ENCODE measurements at regions not wholly inside any gene's neighbourhood (a gene's known extent, or its start where the extent isn't known, plus 50 kb on each side); places are given as distances from the start of the nearest gene placed in this dataset.

- Mint-ChIP-seq H3K27me3 (peaks cover 5% of the 10 kb centered on the region), H3K4me1 (peaks cover 10% of the 10 kb centered on the region), H3K27ac (no peak overlapping the region), H3K9me3 (ENCODE audit: insufficient read depth) (no peaks in the 10 kb centered on the region), H3K4me3 (no peak overlapping the region)
- Histone ChIP-seq H3K9me3 (ENCODE audit: control extremely low read depth in 1 of 3, control insufficient read depth in 2 of 3, insufficient read depth in 1 of 3, low read length in 2 of 3) (peaks cover 0 to 7% (median 0%) of the 10 kb centered on the region in 3 donors), H4K20me1 (ENCODE audit: control insufficient read depth, insufficient read depth, low read length, poor library complexity, severe bottlenecking) (no peaks in the 10 kb centered on the region), H3K9ac (ENCODE audit: low read length) (no peak overlapping the region), H3K4me3 (ENCODE audit: control extremely low read depth in 1 of 5, extremely low read depth in 1 of 5, insufficient read depth in 1 of 5, low read depth in 2 of 5, low read length in 4 of 5) (no peak overlapping the region), H3K4me1 (ENCODE audit: control insufficient read depth in 2 of 2, insufficient read depth in 2 of 2, low read length in 2 of 2) (peaks cover 0 to 11% of the 10 kb centered on the region in 2 donors), H3K27me3 (replicated peaks in 1 of 4; ENCODE audit: control extremely low read depth in 1 of 4, control insufficient read depth in 3 of 4, insufficient read depth in 4 of 4, low read length in 3 of 4) (no peaks in the 10 kb centered on the region), H3K27ac (ENCODE audit: low read length in 2 of 2) (no peak overlapping the region), H2AFZ (ENCODE audit: insufficient read depth, low read depth, low read length, poor library complexity, severe bottlenecking) (peak overlapping the region; percentile 55), H3K36me3 (replicated peaks in 1 of 2; ENCODE audit: control extremely low read depth in 1 of 2, control insufficient read depth in 1 of 2, extremely low read depth in 1 of 2, insufficient read depth in 2 of 2, low read length in 1 of 2) (no peaks in the 10 kb centered on the region), H3K79me2 (ENCODE audit: control insufficient read depth, insufficient read depth, low read length) (no peaks in the 10 kb centered on the region), H3K4me2 (replicated peaks; ENCODE audit: low read depth, low read length, poor library complexity, severe bottlenecking) (no peak overlapping the region)
- TF ChIP-seq CTCF (IDR thresholded peaks at IDR 0.05) (peak; percentile 85), EZH2 (IDR thresholded peaks at IDR 0.05; ENCODE audit: borderline replicate concordance, insufficient read depth, low read depth, low read length, poor library complexity, severe bottlenecking) (no peak)
- intact Hi-C loops (cut with micrococcal nuclease) = loop anchor here (10.0 kb wide), 2 partner anchors 269 to 719 kb away; no protein-coding TSS in a partner anchor
- ChIA-PET CTCF (interaction anchor here (0.7 to 1.6 kb wide), 5 partner anchors 9 to 1192 kb away, joined by 3 to 7 read pairs (median 4); no protein-coding TSS in a partner anchor), POLR2A (no interaction called here)
- WGBS (ENCODE audit: insufficient coverage) = 17% methylated on average over 2 of the region's 6 CpGs
- ATAC-seq (ENCODE audit: low read depth) (peak; percentile 33), DNase-seq (peak; percentile 55)
Observed at GRCh38 chr2:163345795-163346573, 389.8 kb downstream of the FIGN start.

DNA sequence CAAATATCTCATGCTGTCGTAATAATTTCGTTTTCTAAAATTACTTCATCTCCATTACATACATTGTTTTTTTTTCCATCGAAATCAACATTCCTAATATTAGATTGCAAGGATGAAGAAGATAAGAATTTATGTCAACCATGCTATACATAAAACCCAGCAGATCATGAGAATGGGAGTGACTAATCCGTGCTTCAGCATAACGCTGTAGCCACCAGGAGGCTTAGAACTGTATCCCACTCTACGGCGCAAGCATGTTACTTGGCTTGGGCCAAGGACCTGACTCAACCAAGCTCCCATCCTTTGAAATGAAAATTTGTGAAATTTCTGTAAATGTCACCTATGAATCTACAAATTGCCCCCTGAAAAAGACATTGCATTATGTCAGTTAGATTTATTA, 392.5 kb downstream of the FIGN start:
- H3K4me3 ChIP-seq (ENCODE audit: control extremely low read depth in 1 of 5, extremely low read depth in 1 of 5, insufficient read depth in 1 of 5, low read depth in 2 of 5, low read length in 4 of 5) = no peak overlapping the region
- H3K27ac ChIP-seq (ENCODE audit: low read length in 2 of 2) = no peak overlapping the region
- TF ChIP-seq EZH2 (IDR thresholded peaks at IDR 0.05; ENCODE audit: borderline replicate concordance, insufficient read depth, low read depth, low read length, poor library complexity, severe bottlenecking) (no peak), CTCF (IDR thresholded peaks at IDR 0.05) (no peak)
- CTCF ChIA-PET = no interaction called here
- H3K27me3 Mint-ChIP-seq = no peaks in the 10 kb centered on the region
- no peaks in the 10 kb centered on the region for H3K27me3 ChIP-seq (replicated peaks in 1 of 4; ENCODE audit: control extremely low read depth in 1 of 4, control insufficient read depth in 3 of 4, insufficient read depth in 4 of 4, low read length in 3 of 4)
- intact Hi-C loops (cut with micrococcal nuclease) = loop anchor here (10.0 kb wide), 2 partner anchors 271 to 721 kb away; no protein-coding TSS in a partner anchor
- no peaks in the 10 kb centered on the region for H3K9me3 Mint-ChIP-seq (ENCODE audit: insufficient read depth)
- no peaks in the 10 kb centered on the region for H3K4me1 Mint-ChIP-seq
- no peaks in the 10 kb centered on the region for H3K79me2 ChIP-seq (ENCODE audit: control insufficient read depth, insufficient read depth, low read length)
- H3K9me3 ChIP-seq (ENCODE audit: control extremely low read depth in 1 of 3, control insufficient read depth in 2 of 3, insufficient read depth in 1 of 3, low read length in 2 of 3) = peaks cover 0 to 4% (median 0%) of the 10 kb centered on the region in 3 donors
- H3K36me3 ChIP-seq (replicated peaks in 1 of 2; ENCODE audit: control extremely low read depth in 1 of 2, control insufficient read depth in 1 of 2, extremely low read depth in 1 of 2, insufficient read depth in 2 of 2, low read length in 1 of 2) = no peaks in the 10 kb centered on the region
- no peak overlapping the region for H3K27ac Mint-ChIP-seq
- H3K4me2 ChIP-seq (replicated peaks; ENCODE audit: low read depth, low read length, poor library complexity, severe bottlenecking) = no peak overlapping the region
- no peaks in the 10 kb centered on the region for H4K20me1 ChIP-seq (ENCODE audit: control insufficient read depth, insufficient read depth, low read length, poor library complexity, severe bottlenecking)
- ATAC-seq (ENCODE audit: low read depth) (no peak), DNase-seq (no peak)
- no peak overlapping the region for H2AFZ ChIP-seq (ENCODE audit: insufficient read depth, low read depth, low read length, poor library complexity, severe bottlenecking)
- POLR2A ChIA-PET = no interaction called here
- H3K4me3 Mint-ChIP-seq = no peak overlapping the region
- H3K4me1 ChIP-seq (ENCODE audit: control insufficient read depth in 2 of 2, insufficient read depth in 2 of 2, low read length in 2 of 2) = peaks cover 0 to 5% of the 10 kb centered on the region in 2 donors
- H3K9ac ChIP-seq (ENCODE audit: low read length) = no peak overlapping the region
- no CpG with 5 or more reads among the region's 7 CpGs for WGBS (ENCODE audit: insufficient coverage)
